Glutamatergic neuron (in vitro differentiated cells): ENCODE measurements at regions not wholly inside any gene's neighbourhood (a gene's known extent, or its start where the extent isn't known, plus 50 kb on each side); places are given as distances from the start of the nearest gene placed in this dataset.
"Not testable (repeated sequence)": the region's sequence is repeated elsewhere in the genome, so short reads cannot be mapped to it uniquely, and the experiment has no call there.

Experiments used
- DNase-seq: peaks from one replicate; pipeline ENCODE4 v3.0.0; 2022
- H3K27ac Mint-ChIP-seq: one replicate; pipeline ENCODE4 v1.8.0; 2020; ENCODE audit warnings: mild to moderate bottlenecking, mixed read lengths, inconsistent platforms; ENCODE audit not compliant: unreplicated experiment
- H3K27me3 Mint-ChIP-seq: one replicate; pipeline ENCODE4 v1.8.0; 2020; ENCODE audit warnings: mild to moderate bottlenecking, moderate library complexity, mixed read lengths, inconsistent platforms; ENCODE audit not compliant: unreplicated experiment
- H3K36me3 Mint-ChIP-seq: one replicate; pipeline ENCODE4 v1.8.0; 2020; ENCODE audit warnings: mild to moderate bottlenecking, mixed read lengths, inconsistent platforms; ENCODE audit not compliant: unreplicated experiment
- H3K4me1 Mint-ChIP-seq: one replicate; pipeline ENCODE4 v1.8.0; 2020; ENCODE audit warnings: mild to moderate bottlenecking, low read depth, mixed read lengths, inconsistent platforms; ENCODE audit not compliant: unreplicated experiment
- H3K4me3 Mint-ChIP-seq: one replicate; pipeline ENCODE4 v1.8.0; 2020; ENCODE audit warnings: mild to moderate bottlenecking, mixed read lengths, inconsistent platforms; ENCODE audit not compliant: unreplicated experiment
- H3K9me3 Mint-ChIP-seq: one replicate; pipeline ENCODE4 v1.8.0; 2020; ENCODE audit warnings: mild to moderate bottlenecking, moderate library complexity, mixed read lengths, inconsistent platforms; ENCODE audit not compliant: unreplicated experiment
- TF ChIP-seq, protein P1 (sequence below): fragments of 200-600 bp; sonication (generic); IDR thresholded peaks from one replicate; pipeline ENCODE4 v1.5.0; 2021; ENCODE audit not compliant: partially characterized antibody, unreplicated experiment

- TF ChIP-seq, protein P1, sequence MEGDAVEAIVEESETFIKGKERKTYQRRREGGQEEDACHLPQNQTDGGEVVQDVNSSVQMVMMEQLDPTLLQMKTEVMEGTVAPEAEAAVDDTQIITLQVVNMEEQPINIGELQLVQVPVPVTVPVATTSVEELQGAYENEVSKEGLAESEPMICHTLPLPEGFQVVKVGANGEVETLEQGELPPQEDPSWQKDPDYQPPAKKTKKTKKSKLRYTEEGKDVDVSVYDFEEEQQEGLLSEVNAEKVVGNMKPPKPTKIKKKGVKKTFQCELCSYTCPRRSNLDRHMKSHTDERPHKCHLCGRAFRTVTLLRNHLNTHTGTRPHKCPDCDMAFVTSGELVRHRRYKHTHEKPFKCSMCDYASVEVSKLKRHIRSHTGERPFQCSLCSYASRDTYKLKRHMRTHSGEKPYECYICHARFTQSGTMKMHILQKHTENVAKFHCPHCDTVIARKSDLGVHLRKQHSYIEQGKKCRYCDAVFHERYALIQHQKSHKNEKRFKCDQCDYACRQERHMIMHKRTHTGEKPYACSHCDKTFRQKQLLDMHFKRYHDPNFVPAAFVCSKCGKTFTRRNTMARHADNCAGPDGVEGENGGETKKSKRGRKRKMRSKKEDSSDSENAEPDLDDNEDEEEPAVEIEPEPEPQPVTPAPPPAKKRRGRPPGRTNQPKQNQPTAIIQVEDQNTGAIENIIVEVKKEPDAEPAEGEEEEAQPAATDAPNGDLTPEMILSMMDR: no peak
- no peak for DNase-seq
- Mint-ChIP-seq H3K27ac (no peak overlapping the region), H3K4me1 (no peaks in the 10 kb centered on the region), H3K27me3 (no peaks in the 10 kb centered on the region), H3K9me3 (peaks cover 3% of the 10 kb centered on the region), H3K4me3 (no peak overlapping the region), H3K36me3 (no peaks in the 10 kb centered on the region)
These were observed 205.4 kb downstream of the SPATA31A6 start for GRCh38 chr9:42388846-42389245.

- H3K27me3 Mint-ChIP-seq, H3K4me3 Mint-ChIP-seq, DNase-seq, H3K4me1 Mint-ChIP-seq, H3K36me3 Mint-ChIP-seq, H3K27ac Mint-ChIP-seq, H3K9me3 Mint-ChIP-seq: not testable (repeated sequence)
These were observed 209.5 kb downstream of the SPATA31A6 start for GRCh38 chr9:42392773-42393455.

- Mint-ChIP-seq H3K4me3 (no peak overlapping the region), H3K9me3 (no peaks in the 10 kb centered on the region), H3K4me1 (no peaks in the 10 kb centered on the region), H3K36me3 (no peaks in the 10 kb centered on the region), H3K27me3 (no peaks in the 10 kb centered on the region), H3K27ac (no peak overlapping the region)
- TF ChIP-seq, protein P1: no peak
- DNase-seq: no peak
These were observed 212.9 kb downstream of the SPATA31A6 start for GRCh38 chr9:42396318-42396717.

GRCh38 chr9:42397336-42397735 is 213.9 kb downstream of the SPATA31A6 start:
- not testable (repeated sequence) for H3K9me3 Mint-ChIP-seq

GRCh38 chr9:42402919-42403318 is 219.5 kb downstream of the SPATA31A6 start:
- not testable (repeated sequence) for DNase-seq, H3K27ac Mint-ChIP-seq, H3K9me3 Mint-ChIP-seq, H3K36me3 Mint-ChIP-seq, H3K4me1 Mint-ChIP-seq, H3K27me3 Mint-ChIP-seq, H3K4me3 Mint-ChIP-seq

More at GRCh38 chr9:42397336-42397735, 213.9 kb downstream of the SPATA31A6 start:
- not testable (repeated sequence) for H3K4me3 Mint-ChIP-seq, H3K27me3 Mint-ChIP-seq, H3K36me3 Mint-ChIP-seq, H3K27ac Mint-ChIP-seq, H3K4me1 Mint-ChIP-seq, DNase-seq

GRCh38 chr9:42409581-42409980 is 226.1 kb downstream of the SPATA31A6 start:
- H3K9me3 Mint-ChIP-seq, H3K27ac Mint-ChIP-seq, H3K27me3 Mint-ChIP-seq, H3K4me1 Mint-ChIP-seq, H3K4me3 Mint-ChIP-seq, DNase-seq, H3K36me3 Mint-ChIP-seq: not testable (repeated sequence)

- not testable (repeated sequence) for H3K27me3 Mint-ChIP-seq, H3K4me3 Mint-ChIP-seq
These were observed 228.9 kb downstream of the SPATA31A6 start for GRCh38 chr9:42412354-42412753.

DNA sequence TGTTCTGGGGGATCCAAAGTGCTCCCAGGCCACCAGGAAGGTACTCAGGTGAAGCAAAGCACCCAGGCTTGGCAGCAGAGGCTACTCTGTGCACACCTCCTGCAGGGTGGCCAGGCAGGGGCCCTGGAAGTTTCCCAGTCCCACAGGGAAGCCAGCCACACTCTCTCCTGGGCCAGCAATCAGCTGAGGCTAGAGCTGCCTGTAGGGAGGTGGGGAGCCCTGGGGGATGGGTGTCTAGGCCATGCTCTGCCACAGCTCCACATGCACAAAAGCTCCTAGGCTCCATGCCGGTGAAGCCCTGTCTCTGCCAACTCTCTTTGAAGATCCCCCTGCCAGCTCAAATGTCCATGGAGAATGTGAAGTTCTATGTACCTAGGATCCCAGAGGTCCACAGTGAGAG is 231.4 kb downstream of the SPATA31A6 start:
- H3K36me3 Mint-ChIP-seq, H3K4me3 Mint-ChIP-seq, H3K4me1 Mint-ChIP-seq, H3K9me3 Mint-ChIP-seq, DNase-seq, H3K27me3 Mint-ChIP-seq, H3K27ac Mint-ChIP-seq: not testable (repeated sequence)

More at GRCh38 chr9:42412354-42412753, 228.9 kb downstream of the SPATA31A6 start:
- H3K4me1 Mint-ChIP-seq, H3K9me3 Mint-ChIP-seq, H3K27ac Mint-ChIP-seq, H3K36me3 Mint-ChIP-seq, DNase-seq: not testable (repeated sequence)

DNA sequence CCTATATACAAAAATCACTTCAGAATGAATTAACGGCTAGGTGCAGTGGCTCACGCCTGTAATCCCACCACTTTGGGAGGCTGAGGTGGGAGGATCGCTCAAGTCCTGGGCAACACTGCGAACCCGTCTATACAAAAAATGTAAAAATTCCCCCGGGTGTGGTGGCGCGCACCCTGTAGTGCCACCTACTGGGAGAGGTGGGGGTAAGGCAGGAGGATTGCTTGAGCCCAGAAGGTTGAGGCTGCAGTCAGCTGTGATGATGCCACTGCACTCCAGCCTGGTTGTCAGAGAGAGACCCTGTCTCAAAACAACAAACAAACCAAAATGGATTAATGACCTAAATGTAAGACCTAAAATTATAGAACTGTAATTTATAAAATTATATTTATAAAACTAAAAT is 236.2 kb downstream of the SPATA31A6 start:
- not testable (repeated sequence) for H3K36me3 Mint-ChIP-seq, H3K27me3 Mint-ChIP-seq, H3K4me1 Mint-ChIP-seq, DNase-seq, H3K9me3 Mint-ChIP-seq, H3K27ac Mint-ChIP-seq, H3K4me3 Mint-ChIP-seq

DNA sequence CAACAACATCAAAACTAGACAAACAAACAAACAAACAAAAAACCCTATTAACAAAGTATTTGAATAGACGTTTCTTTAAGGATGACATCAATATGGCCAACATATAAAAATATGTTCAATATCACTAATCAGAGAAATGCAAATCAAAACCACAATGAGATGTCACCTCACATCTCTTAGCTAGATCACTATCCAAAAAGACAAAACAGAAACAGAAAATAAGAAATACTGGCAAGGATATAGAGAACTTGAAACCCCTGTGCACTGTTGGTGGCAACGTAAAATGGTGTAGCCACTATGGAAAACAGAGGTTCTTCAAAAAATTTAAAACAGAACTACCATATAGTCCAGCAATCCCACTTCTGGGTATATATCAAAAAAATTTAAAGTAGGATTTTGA is 236.9 kb downstream of the SPATA31A6 start:
- DNase-seq, H3K27ac Mint-ChIP-seq, H3K9me3 Mint-ChIP-seq, H3K36me3 Mint-ChIP-seq, H3K27me3 Mint-ChIP-seq, H3K4me3 Mint-ChIP-seq, H3K4me1 Mint-ChIP-seq: not testable (repeated sequence)

GRCh38 chr9:42421630-42422029 is 238.2 kb downstream of the SPATA31A6 start:
- H3K36me3 Mint-ChIP-seq, H3K4me3 Mint-ChIP-seq, H3K9me3 Mint-ChIP-seq, H3K27ac Mint-ChIP-seq, H3K27me3 Mint-ChIP-seq, DNase-seq, H3K4me1 Mint-ChIP-seq: not testable (repeated sequence)
